Lower leg skin (tissue), 4 donors: ENCODE measurements at regions not wholly inside any gene's neighbourhood (a gene's known extent, or its start where the extent isn't known, plus 50 kb on each side); places are given as distances from the start of the nearest gene placed in this dataset.

ENCODE experiments used
- DNase-seq, 2 donors: peaks; one replicate each; pipeline ENCODE4 v3.0.0-alpha.2; 2019; ENCODE audit warnings: low spot score in 2 of 2
- H3K4me3 ChIP-seq: fragments of 200-600 bp; sonication (generic); 2 replicates; pipeline ENCODE4 v1.5.1; 2017; ENCODE audit warnings: mild to moderate bottlenecking, low read depth; ENCODE audit not compliant: poor library complexity, severe bottlenecking
- POLR2A ChIP-seq, 2 donors: fragments of 450-650 bp; IDR thresholded peaks; one replicate each; pipeline ENCODE4 v1.6.1; 2016 to 2017; ENCODE audit warnings: antibody characterized with exemption in 2 of 2, mild to moderate bottlenecking in 1 of 2, moderate library complexity in 1 of 2
- WGBS, 2 donors: methylation state at CpG; one replicate each; pipeline ENCODE4 v1.1.5; 2018; 5-methylcytosine and 5-hydroxymethylcytosine counted together
- intact Hi-C: fragments of 100-400 bp; cut with DNase I; formaldehyde crosslinking; loops from one replicate; pipeline ENCODE4 v1.15.0; 2023; ENCODE audit warnings: low total_unique reads
- TF ChIP-seq, protein P1 (sequence below), 3 donors: fragments of 450-650 bp; IDR thresholded peaks; one replicate each; pipeline ENCODE4 v1.5.1; 2016; ENCODE audit warnings: antibody characterized with exemption in 3 of 3, mild to moderate bottlenecking in 3 of 3, moderate library complexity in 2 of 3

DNA sequence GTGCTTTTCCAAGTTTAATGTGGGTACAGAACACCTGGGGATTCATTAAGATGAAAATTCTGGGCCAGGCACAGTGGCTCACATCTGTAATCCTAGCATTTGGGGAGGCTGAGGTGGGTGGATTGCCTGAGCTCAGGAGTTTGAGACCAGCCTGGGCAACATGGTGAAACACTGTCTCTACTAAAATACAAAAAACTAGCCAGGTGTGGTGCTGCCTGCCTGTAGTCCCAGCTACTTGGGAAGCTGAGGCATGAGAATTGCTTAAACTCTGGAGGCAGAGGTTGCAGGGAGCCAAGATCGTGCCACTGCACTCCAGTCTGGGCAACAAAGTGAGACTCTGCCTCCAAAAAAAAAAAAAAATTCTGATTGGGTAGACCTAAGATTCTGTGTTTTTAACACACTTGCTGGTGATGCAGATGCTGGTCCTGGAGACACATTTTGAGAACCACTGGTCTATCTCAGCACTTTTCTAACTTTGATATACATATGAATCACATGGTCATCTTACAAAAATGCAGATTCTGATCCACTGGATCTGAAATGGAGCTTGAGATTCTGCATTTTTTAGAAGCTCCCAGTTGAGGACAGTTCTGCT lies 223.8 kb upstream of the SATB1 start:
- DNase-seq, result no peak
- WGBS, 2 donors, result 30 to 47% methylated on average over 1 of the region's 1 CpG
- H3K4me3 ChIP-seq, result no peak overlapping the region
- intact Hi-C loops, result no loop called here
- no peak for TF ChIP-seq POLR2A (IDR thresholded peaks at IDR 0.05)
- TF ChIP-seq, protein P1, sequence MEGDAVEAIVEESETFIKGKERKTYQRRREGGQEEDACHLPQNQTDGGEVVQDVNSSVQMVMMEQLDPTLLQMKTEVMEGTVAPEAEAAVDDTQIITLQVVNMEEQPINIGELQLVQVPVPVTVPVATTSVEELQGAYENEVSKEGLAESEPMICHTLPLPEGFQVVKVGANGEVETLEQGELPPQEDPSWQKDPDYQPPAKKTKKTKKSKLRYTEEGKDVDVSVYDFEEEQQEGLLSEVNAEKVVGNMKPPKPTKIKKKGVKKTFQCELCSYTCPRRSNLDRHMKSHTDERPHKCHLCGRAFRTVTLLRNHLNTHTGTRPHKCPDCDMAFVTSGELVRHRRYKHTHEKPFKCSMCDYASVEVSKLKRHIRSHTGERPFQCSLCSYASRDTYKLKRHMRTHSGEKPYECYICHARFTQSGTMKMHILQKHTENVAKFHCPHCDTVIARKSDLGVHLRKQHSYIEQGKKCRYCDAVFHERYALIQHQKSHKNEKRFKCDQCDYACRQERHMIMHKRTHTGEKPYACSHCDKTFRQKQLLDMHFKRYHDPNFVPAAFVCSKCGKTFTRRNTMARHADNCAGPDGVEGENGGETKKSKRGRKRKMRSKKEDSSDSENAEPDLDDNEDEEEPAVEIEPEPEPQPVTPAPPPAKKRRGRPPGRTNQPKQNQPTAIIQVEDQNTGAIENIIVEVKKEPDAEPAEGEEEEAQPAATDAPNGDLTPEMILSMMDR (IDR thresholded peaks at IDR 0.05), result no peak

- DNase-seq, result no peak
- no peak overlapping the region for H3K4me3 ChIP-seq
- 70 to 75% methylated on average over 2 of the region's 2 CpGs for WGBS, 2 donors
- TF ChIP-seq, protein P1 (IDR thresholded peaks at IDR 0.05), result no peak
- TF ChIP-seq POLR2A (IDR thresholded peaks at IDR 0.05), result no peak
- intact Hi-C loops, result no loop called here
These were observed 223.0 kb upstream of the SATB1 start for GRCh38 chr3:18648159-18648558.

GRCh38 chr3:18645619-18646018 lies 220.5 kb upstream of the SATB1 start:
- no peak overlapping the region for H3K4me3 ChIP-seq
- intact Hi-C loops, result no loop called here
- no peak for DNase-seq
- TF ChIP-seq, protein P1 (IDR thresholded peaks at IDR 0.05), result no peak
- no peak for TF ChIP-seq POLR2A (IDR thresholded peaks at IDR 0.05)
- WGBS, 2 donors, result 56 to 62% methylated on average over 2 of the region's 2 CpGs

DNA sequence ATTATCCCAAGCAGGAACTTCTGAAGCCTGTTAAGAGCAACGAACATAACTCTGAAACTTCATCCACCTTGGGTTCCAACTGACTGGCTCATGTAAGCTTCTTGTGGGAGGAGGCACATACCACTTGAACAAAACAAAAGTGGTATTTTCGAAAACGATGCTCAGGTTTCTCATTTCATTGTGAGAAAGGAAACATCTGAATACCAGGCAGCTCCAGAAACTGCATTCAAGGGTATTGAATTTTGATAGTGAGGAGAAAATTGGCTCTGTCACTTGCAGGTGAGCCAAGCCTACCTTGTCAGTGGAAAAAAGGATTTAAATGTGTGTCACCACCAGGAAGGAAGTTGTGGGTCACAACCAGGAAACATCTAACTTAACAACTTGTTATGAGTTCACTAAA lies 218.1 kb upstream of the SATB1 start:
- intact Hi-C loops, result no loop called here
- DNase-seq, result no peak
- WGBS, 2 donors, result 77 to 84% methylated on average over 3 of the region's 3 CpGs
- no peak for TF ChIP-seq POLR2A (IDR thresholded peaks at IDR 0.05)
- TF ChIP-seq, protein P1 (IDR thresholded peaks at IDR 0.05), result no peak
- H3K4me3 ChIP-seq, result no peak overlapping the region

- 89 to 92% methylated on average over 3 of the region's 3 CpGs for WGBS, 2 donors
- intact Hi-C loops, result no loop called here
- no peak for DNase-seq
- no peak for TF ChIP-seq POLR2A (IDR thresholded peaks at IDR 0.05)
- TF ChIP-seq, protein P1 (IDR thresholded peaks at IDR 0.05), result no peak
- no peak overlapping the region for H3K4me3 ChIP-seq
These were observed 216.8 kb upstream of the SATB1 start for GRCh38 chr3:18641916-18642315.

- 56 to 73% methylated on average over 3 of the region's 3 CpGs for WGBS, 2 donors
- TF ChIP-seq, protein P1 (IDR thresholded peaks at IDR 0.05), result no peak
- TF ChIP-seq POLR2A (IDR thresholded peaks at IDR 0.05), result no peak
These were observed 210.1 kb upstream of the SATB1 start for GRCh38 chr3:18635215-18635614.

More at GRCh38 chr3:18635215-18635614, 210.1 kb upstream of the SATB1 start:
- no peak overlapping the region for H3K4me3 ChIP-seq
- no peak for DNase-seq
- intact Hi-C loops, result no loop called here
